Mesendoderm (in vitro differentiated cells): ENCODE measurements at regions not wholly inside any gene's neighbourhood (a gene's known extent, or its start where the extent isn't known, plus 50 kb on each side); places are given as distances from the start of the nearest gene placed in this dataset.

Source experiments
- DNase-seq: peaks from one replicate; pipeline ENCODE4 v3.0.0; 2013
- H2AK5ac ChIP-seq: 2 replicates; pipeline ENCODE4 v1.6.1; 2013; ENCODE audit warnings: low read length, inconsistent platforms
- H2BK120ac ChIP-seq: 2 replicates; pipeline ENCODE4 v1.6.1; 2013; ENCODE audit warnings: low read depth, mild to moderate bottlenecking, low read length, moderate library complexity, mixed read lengths
- H2BK15ac ChIP-seq: replicated peaks from 2 replicates; pipeline ENCODE4 v1.6.1; 2013; ENCODE audit warnings: low read depth, mild to moderate bottlenecking, moderate library complexity
- H2BK5ac ChIP-seq: 2 replicates; pipeline ENCODE4 v1.6.1; 2013; ENCODE audit warnings: low read length, inconsistent platforms
- H3K18ac ChIP-seq: 2 replicates; pipeline ENCODE4 v1.6.1; 2013; ENCODE audit warnings: mild to moderate bottlenecking, low read length, mixed read lengths
- H3K23ac ChIP-seq: one replicate; pipeline ENCODE4 v1.6.1; 2013; ENCODE audit warnings: low read length
- H3K27ac ChIP-seq: 2 replicates; pipeline ENCODE4 v1.5.1; 2013; ENCODE audit warnings: low read depth, mild to moderate bottlenecking, inconsistent platforms, low read length, moderate library complexity
- H3K27me3 ChIP-seq: 2 replicates; pipeline ENCODE4 v1.6.1; 2013; ENCODE audit warnings: low read length, control low read depth, mild to moderate bottlenecking, inconsistent platforms; ENCODE audit not compliant: insufficient read depth, poor library complexity
- H3K36me3 ChIP-seq: 2 replicates; pipeline ENCODE4 v1.6.1; 2013; ENCODE audit warnings: low read length, inconsistent platforms; ENCODE audit not compliant: control insufficient read depth, insufficient read depth
- H3K4ac ChIP-seq: one replicate; pipeline ENCODE4 v1.6.1; 2013; ENCODE audit warnings: low read depth, mild to moderate bottlenecking, low read length, moderate library complexity
- H3K4me1 ChIP-seq: 2 replicates; pipeline ENCODE4 v1.6.1; 2013; ENCODE audit warnings: low read depth, low read length, inconsistent platforms; ENCODE audit not compliant: control insufficient read depth
- H3K4me2 ChIP-seq: 2 replicates; pipeline ENCODE4 v1.6.1; 2013; ENCODE audit warnings: low read length
- H3K4me3 ChIP-seq: 2 replicates; pipeline ENCODE4 v1.5.1; 2013; ENCODE audit warnings: mild to moderate bottlenecking, low read length
- H3K56ac ChIP-seq: one replicate; pipeline ENCODE4 v1.6.1; 2013; ENCODE audit warnings: low read length
- H3K79me1 ChIP-seq: 2 replicates; pipeline ENCODE4 v1.6.1; 2013; ENCODE audit warnings: low read length, inconsistent platforms
- H3K79me2 ChIP-seq: 2 replicates; pipeline ENCODE4 v1.6.1; 2013; ENCODE audit warnings: mild to moderate bottlenecking, low read length; ENCODE audit not compliant: control insufficient read depth, insufficient read depth
- H3K9ac ChIP-seq: 2 replicates; pipeline ENCODE4 v1.6.1; 2013; ENCODE audit warnings: low read length, inconsistent platforms
- H4K5ac ChIP-seq: one replicate; pipeline ENCODE4 v1.6.1; 2013; ENCODE audit warnings: low read length
- H4K8ac ChIP-seq: one replicate; pipeline ENCODE4 v1.6.1; 2013; ENCODE audit warnings: low read depth, mild to moderate bottlenecking, control low read depth, low read length, moderate library complexity
- WGBS: extraction: QIAGEN DNeasy Blood & Tissue Kit; methylation state at CpG from one replicate; pipeline ENCODE4 v1.1.7; 2013; ENCODE audit warnings: low lambda C conversion rate, missing lambda C conversion rate; ENCODE audit not compliant: insufficient coverage; ENCODE audit errors: extremely low coverage; 5-methylcytosine and 5-hydroxymethylcytosine counted together

GRCh38 chr21:27586326-27586725 lies 619.4 kb upstream of the ADAMTS5 start:
- H3K4ac ChIP-seq: no peak overlapping the region
- H4K8ac ChIP-seq: no peak overlapping the region

DNA sequence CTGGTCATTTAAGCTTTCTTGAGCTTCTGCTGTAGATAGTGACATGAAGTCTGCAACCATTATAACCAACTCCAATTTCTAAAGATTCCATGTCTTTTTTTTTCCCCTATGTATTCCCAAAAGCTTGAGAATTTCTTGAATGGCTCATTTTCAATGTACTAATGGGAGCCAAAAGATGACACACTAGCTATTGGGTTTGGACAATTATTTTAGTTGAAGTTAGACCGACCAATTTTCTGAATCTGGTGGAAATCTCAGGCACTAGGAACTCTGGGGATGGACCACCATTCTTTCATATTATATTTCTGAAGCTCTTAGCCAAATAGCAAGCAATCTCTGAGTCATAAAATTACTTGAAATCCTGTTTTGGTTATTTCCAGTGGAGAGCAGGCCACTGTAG lies 617.4 kb upstream of the ADAMTS5 start:
- H3K4me3 ChIP-seq: no peak overlapping the region
- no peak overlapping the region for H2BK120ac ChIP-seq
- no peak overlapping the region for H4K5ac ChIP-seq
- no peak overlapping the region for H3K9ac ChIP-seq
- H3K27me3 ChIP-seq: no peaks in the 10 kb centered on the region
- WGBS: no CpG with 5 or more reads among the region's 1 CpG
- H3K79me1 ChIP-seq: no peaks in the 10 kb centered on the region
- H2BK5ac ChIP-seq: no peak overlapping the region
- no peak overlapping the region for H3K4ac ChIP-seq
- no peak overlapping the region for H3K27ac ChIP-seq
- DNase-seq: no peak
- H2BK15ac ChIP-seq: no peak overlapping the region
- H3K4me2 ChIP-seq: no peak overlapping the region
- H2AK5ac ChIP-seq: no peak overlapping the region
- H3K36me3 ChIP-seq: no peaks in the 10 kb centered on the region
- no peaks in the 10 kb centered on the region for H3K79me2 ChIP-seq
- no peak overlapping the region for H3K23ac ChIP-seq
- H4K8ac ChIP-seq: no peak overlapping the region
- H3K56ac ChIP-seq: no peak overlapping the region
- H3K18ac ChIP-seq: no peak overlapping the region
- H3K4me1 ChIP-seq: no peaks in the 10 kb centered on the region

More at GRCh38 chr21:27586326-27586725, 619.4 kb upstream of the ADAMTS5 start:
- H3K4me3 ChIP-seq: no peak overlapping the region
- no peak overlapping the region for H2AK5ac ChIP-seq
- no peaks in the 10 kb centered on the region for H3K79me1 ChIP-seq
- H3K79me2 ChIP-seq: no peaks in the 10 kb centered on the region
- no peak overlapping the region for H2BK5ac ChIP-seq
- no CpG with 5 or more reads among the region's 3 CpGs for WGBS
- no peak overlapping the region for H2BK15ac ChIP-seq
- no peak overlapping the region for H2BK120ac ChIP-seq
- H3K27me3 ChIP-seq: no peaks in the 10 kb centered on the region
- H3K4me1 ChIP-seq: no peaks in the 10 kb centered on the region
- H3K4me2 ChIP-seq: no peak overlapping the region
- no peak overlapping the region for H3K56ac ChIP-seq
- no peak overlapping the region for H3K27ac ChIP-seq
- H3K36me3 ChIP-seq: no peaks in the 10 kb centered on the region
- H3K23ac ChIP-seq: no peak overlapping the region
- no peak for DNase-seq
- no peak overlapping the region for H3K9ac ChIP-seq
- no peak overlapping the region for H3K18ac ChIP-seq
- no peak overlapping the region for H4K5ac ChIP-seq

DNA sequence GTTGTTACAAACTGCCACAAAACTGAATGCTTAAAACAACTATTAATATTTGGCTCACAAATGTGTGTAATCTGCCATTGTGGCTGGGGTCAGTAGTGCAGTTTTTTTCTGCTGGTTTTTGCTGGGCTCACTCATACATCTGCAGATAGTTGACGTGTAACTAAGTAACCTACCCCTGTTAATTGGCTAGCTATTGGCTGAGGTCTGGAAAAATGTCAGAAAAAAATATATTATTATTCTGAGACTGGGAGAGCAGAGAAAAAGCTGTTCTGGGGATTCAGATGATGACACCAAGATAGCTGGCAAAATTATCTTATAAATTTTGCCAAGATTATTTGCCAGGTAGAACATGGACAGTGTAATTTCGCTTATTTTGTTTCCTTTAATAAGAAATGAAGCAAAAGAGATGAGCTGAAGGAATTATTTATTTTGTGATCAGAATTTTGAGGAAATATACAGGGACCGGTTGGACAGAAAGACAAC lies 616.1 kb upstream of the ADAMTS5 start:
- Histone ChIP-seq H3K36me3 (no peaks in the 10 kb centered on the region), H3K4me1 (no peaks in the 10 kb centered on the region), H3K56ac (no peak overlapping the region), H3K27ac (no peak overlapping the region), H3K18ac (no peak overlapping the region), H3K4ac (no peak overlapping the region), H3K4me3 (no peak overlapping the region), H3K79me1 (no peaks in the 10 kb centered on the region), H3K9ac (no peak overlapping the region), H2BK15ac (no peak overlapping the region), H2BK120ac (no peak overlapping the region), H3K27me3 (no peaks in the 10 kb centered on the region), H4K5ac (no peak overlapping the region), H2BK5ac (no peak overlapping the region), H3K79me2 (no peaks in the 10 kb centered on the region), H3K4me2 (no peak overlapping the region), H2AK5ac (no peak overlapping the region), H4K8ac (no peak overlapping the region), H3K23ac (no peak overlapping the region)
- no CpG with 5 or more reads among the region's 3 CpGs for WGBS
- DNase-seq: no peak

DNA sequence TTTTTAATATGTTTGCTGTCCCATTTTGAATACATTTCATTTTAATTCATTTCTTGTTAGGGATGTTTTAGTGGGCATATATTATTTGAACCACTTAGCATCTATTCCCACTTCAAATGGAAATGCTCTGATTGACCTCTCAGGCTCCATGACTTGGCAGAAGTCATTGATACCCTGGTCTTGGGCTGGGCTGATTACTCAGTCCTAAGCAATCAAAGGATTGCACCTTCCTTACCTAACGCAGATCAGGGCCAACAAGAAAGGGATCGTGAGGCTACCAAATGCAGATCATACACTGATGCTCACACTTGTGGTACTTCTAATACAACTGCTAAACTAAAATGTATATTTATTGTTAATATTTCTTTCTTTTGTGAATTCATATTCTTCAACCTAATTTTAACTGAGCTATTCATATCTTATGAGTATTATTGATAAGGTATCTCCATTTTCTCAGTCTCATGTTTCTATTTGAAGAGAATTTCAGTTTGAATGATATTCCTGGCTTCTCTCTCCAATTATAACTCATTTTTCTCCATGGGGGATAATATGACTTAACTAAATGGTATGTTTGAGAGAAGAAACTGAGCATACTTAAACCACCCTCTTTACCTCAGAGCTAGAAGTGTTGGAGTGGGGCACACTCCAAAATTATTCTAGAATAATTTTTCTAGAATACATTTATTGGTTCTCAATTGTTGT lies 615.5 kb upstream of the ADAMTS5 start:
- Histone ChIP-seq H3K79me1 (no peaks in the 10 kb centered on the region), H2AK5ac (no peak overlapping the region), H2BK15ac (no peak overlapping the region), H3K36me3 (no peaks in the 10 kb centered on the region), H3K23ac (no peak overlapping the region), H2BK5ac (no peak overlapping the region), H3K4me1 (no peaks in the 10 kb centered on the region), H2BK120ac (no peak overlapping the region), H3K27me3 (no peaks in the 10 kb centered on the region), H4K5ac (no peak overlapping the region), H4K8ac (no peak overlapping the region), H3K4me3 (no peak overlapping the region), H3K27ac (no peak overlapping the region), H3K9ac (no peak overlapping the region), H3K4me2 (no peak overlapping the region), H3K56ac (no peak overlapping the region), H3K79me2 (no peaks in the 10 kb centered on the region), H3K4ac (no peak overlapping the region), H3K18ac (no peak overlapping the region)
- no CpG with 5 or more reads among the region's 2 CpGs for WGBS
- no peak for DNase-seq

- no peak overlapping the region for H3K4me3 ChIP-seq
- H3K79me2 ChIP-seq: no peaks in the 10 kb centered on the region
- no peak overlapping the region for H4K5ac ChIP-seq
- no peak overlapping the region for H2BK120ac ChIP-seq
- no peak overlapping the region for H2BK15ac ChIP-seq
- no peaks in the 10 kb centered on the region for H3K79me1 ChIP-seq
- no peaks in the 10 kb centered on the region for H3K27me3 ChIP-seq
- H3K4me1 ChIP-seq: no peaks in the 10 kb centered on the region
- no peak overlapping the region for H3K56ac ChIP-seq
- no peak overlapping the region for H3K27ac ChIP-seq
- no peak overlapping the region for H3K4me2 ChIP-seq
- no peak overlapping the region for H3K4ac ChIP-seq
- H3K23ac ChIP-seq: no peak overlapping the region
- DNase-seq: no peak
- no peak overlapping the region for H3K18ac ChIP-seq
- H4K8ac ChIP-seq: no peak overlapping the region
- no peaks in the 10 kb centered on the region for H3K36me3 ChIP-seq
- no peak overlapping the region for H2BK5ac ChIP-seq
- no peak overlapping the region for H3K9ac ChIP-seq
- WGBS: no CpG with 5 or more reads among the region's 4 CpGs
- H2AK5ac ChIP-seq: no peak overlapping the region
These were observed 614.3 kb upstream of the ADAMTS5 start for GRCh38 chr21:27581168-27581567.

DNA sequence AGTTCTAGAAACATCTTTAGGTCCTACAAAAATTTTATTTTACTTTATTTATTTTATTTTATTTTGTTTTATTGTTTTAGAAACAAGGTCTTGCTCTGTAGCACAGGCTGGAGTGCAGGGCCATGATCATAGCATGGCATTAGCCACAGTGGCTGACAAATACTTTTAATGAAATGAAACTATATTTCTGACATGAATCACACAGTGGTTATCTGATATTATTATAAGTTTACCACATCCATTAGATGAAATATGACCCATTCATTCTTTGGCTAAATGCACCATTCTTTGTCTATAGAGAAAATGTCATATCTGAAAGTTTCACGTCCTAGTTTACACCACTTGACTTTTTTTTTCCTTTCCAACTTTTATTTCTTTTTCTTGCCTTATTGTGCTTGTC lies 613.4 kb upstream of the ADAMTS5 start:
- no peak overlapping the region for H3K9ac ChIP-seq
- H2BK5ac ChIP-seq: no peak overlapping the region
- no peaks in the 10 kb centered on the region for H3K79me2 ChIP-seq
- no peak overlapping the region for H3K56ac ChIP-seq
- H3K36me3 ChIP-seq: no peaks in the 10 kb centered on the region
- H2AK5ac ChIP-seq: no peak overlapping the region
- H4K5ac ChIP-seq: no peak overlapping the region
- H2BK120ac ChIP-seq: no peak overlapping the region
- WGBS: no CpG with 5 or more reads among the region's 1 CpG
- no peak for DNase-seq
- no peaks in the 10 kb centered on the region for H3K79me1 ChIP-seq
- H3K27ac ChIP-seq: no peak overlapping the region
- H3K18ac ChIP-seq: no peak overlapping the region
- no peak overlapping the region for H3K4me3 ChIP-seq
- no peaks in the 10 kb centered on the region for H3K4me1 ChIP-seq
- H3K4me2 ChIP-seq: no peak overlapping the region
- H3K27me3 ChIP-seq: no peaks in the 10 kb centered on the region
- no peak overlapping the region for H3K4ac ChIP-seq
- H2BK15ac ChIP-seq: no peak overlapping the region
- no peak overlapping the region for H4K8ac ChIP-seq
- no peak overlapping the region for H3K23ac ChIP-seq
